Heart right ventricle (tissue), 16 donors: ENCODE measurements at regions not wholly inside any gene's neighbourhood (a gene's known extent, or its start where the extent isn't known, plus 50 kb on each side); places are given as distances from the start of the nearest gene placed in this dataset.

Source experiments
- ATAC-seq, 8 donors: fragments of 200-7000 bp; cut with Tn5 transposase; one replicate each; pipeline ENCODE4 v1.9.1; 2020; ENCODE audit warnings: mild to moderate bottlenecking in 8 of 8, moderate library complexity in 8 of 8, moderate number of reproducible peaks in 1 of 8
- DNase-seq, 2 donors: peaks; one replicate each; pipeline ENCODE4 v3.0.0-alpha.2; 2020
- H3K27ac ChIP-seq, 10 donors: fragments of 200-600 bp; sonication (generic) in 2 of 10; one replicate each; pipeline versions ENCODE4 v1.5.0 to v1.8.0; 2020 to 2022; ENCODE audit warnings: mild to moderate bottlenecking in 3 of 10
- H3K27me3 ChIP-seq, 7 donors: fragments of 200-600 bp; one replicate each; pipeline ENCODE4 v1.8.0; 2021 to 2022; ENCODE audit warnings: mild to moderate bottlenecking in 2 of 7
- H3K36me3 ChIP-seq, 9 donors: fragments of 200-600 bp; sonication (generic) in 1 of 9; one replicate each; pipeline versions ENCODE4 v1.5.0 to v1.8.0; 2020 to 2022; ENCODE audit warnings: mild to moderate bottlenecking in 2 of 9
- H3K4me1 ChIP-seq, 9 donors: fragments of 200-600 bp; sonication (generic) in 1 of 9; one replicate each; pipeline versions ENCODE4 v1.5.0 to v1.8.0; 2020 to 2022; ENCODE audit warnings: mild to moderate bottlenecking in 4 of 9
- H3K4me3 ChIP-seq, 10 donors: fragments of 200-600 bp; sonication (generic) in 2 of 10; one replicate each; pipeline versions ENCODE4 v1.5.0 to v1.8.0; 2020 to 2022; ENCODE audit warnings: mild to moderate bottlenecking in 7 of 10, moderate library complexity in 2 of 10
- H3K9me3 ChIP-seq, 11 donors: fragments of 200-600 bp in 10 of 11; sonication (generic) in 2 of 11; one replicate each; pipeline versions ENCODE4 v1.5.0 to v1.8.0; 2013 to 2022; ENCODE audit warnings: mild to moderate bottlenecking in 2 of 11, control low read depth in 1 of 11, moderate library complexity in 1 of 11
- WGBS, 2 donors: extraction: QIAGEN DNeasy Blood & Tissue Kit; methylation state at CpG; one replicate each; pipeline ENCODE4 v1.1.7; 2013; ENCODE audit warnings: inconsistent platforms in 1 of 2; 5-methylcytosine and 5-hydroxymethylcytosine counted together
- intact Hi-C, 10 donors: fragments of 100-400 bp; cut with DNase I; formaldehyde crosslinking; loops; one replicate each; pipeline versions ENCODE4 v1.11.1 to v1.14.2; 2022
- TF ChIP-seq, protein P1 (sequence below), 9 donors: fragments of 200-600 bp; sonication (generic) in 2 of 9; IDR thresholded peaks; one replicate each; pipeline versions ENCODE4 v1.5.0 to v1.8.0; 2021 to 2022; ENCODE audit warnings: antibody characterized with exemption in 9 of 9, mild to moderate bottlenecking in 5 of 9, moderate library complexity in 1 of 9
- donor health status: Arrhythmogenic right ventricular cardiomyopathy.
- donor health status: ischemic (EF 13 %, LVEDD 7.1; RV severe dilation, severe dysfunction).
- donor health status: healthy with polysubstance abuse.
- donor health status: DM: no; HTN: yes; CAD: no.
- donor health status: DM: no; HTN: no; CAD: no.
- donor health status: ischemic (EF 25% LVEDD 6.9; RV normal size, moderate dysfunction).
- donor health status: ischemic (EF 25% LVEDD 5.7; RV mildly dilated, moderate dysfunction).
- donor health status: healthy.
- donor health status: DM: yes; HTN: yes; CAD: no.
- donor health status: Ischemic cardiomyopathy.
- donor health status: ischemic (EF 35%, LVEDD 5.7; RV mildly dilated, moderate dysfunction).
- donor health status: nonischemic (EF 11% LVEDD 7.7; RV severe dilation, severe dysfunction).
- donor health status: DM: yes; HTN: yes; CAD: no.
- donor health status: PGD.
- donor health status: ischemic (EF 29% LVEDD 5.4; RV normal size, mild dysfunction).
- donor health status: nonischemic (EF 23%, LVEDD 6.1; RV moderate dilation, normal function).

DNA sequence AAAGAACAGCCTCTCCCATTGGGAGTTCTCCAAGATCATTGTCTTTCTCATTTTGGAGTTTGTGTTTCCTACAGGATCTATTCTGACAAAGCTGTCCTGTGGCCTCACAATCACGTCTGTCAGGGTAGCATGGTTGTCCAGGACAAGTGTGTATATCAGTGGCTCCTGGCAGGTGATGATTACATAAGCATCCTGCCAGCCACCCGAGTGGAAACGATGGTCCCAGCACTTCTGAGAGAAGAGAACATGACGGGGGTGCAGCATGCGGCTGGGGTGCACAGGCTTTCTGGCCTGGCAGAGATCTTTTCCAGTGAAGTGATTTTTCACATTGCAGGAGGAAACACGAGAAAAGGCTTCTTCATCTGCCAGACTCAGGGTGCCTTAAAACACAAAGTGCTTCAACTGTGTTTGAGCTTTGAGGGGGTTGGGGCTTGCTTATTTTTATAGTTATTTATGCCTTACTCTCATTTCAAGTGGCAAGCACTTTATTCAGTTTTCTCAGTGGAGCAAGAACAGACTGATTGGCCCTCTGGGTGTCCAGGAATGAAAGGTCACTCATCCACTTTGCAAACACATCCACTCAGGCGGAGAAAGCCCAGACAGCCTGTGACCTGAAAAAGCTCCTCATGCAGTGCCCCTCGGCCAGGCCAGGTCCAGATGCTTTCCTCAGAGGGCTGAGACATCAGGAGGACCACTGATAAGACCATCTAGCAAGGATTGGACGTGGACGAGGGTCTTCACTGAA, 186.0 kb downstream of the DUSP10 start:
- H3K4me3 ChIP-seq, result no peak overlapping the region
- no peaks in the 10 kb centered on the region for H3K9me3 ChIP-seq
- WGBS, 2 donors, result 37 to 47% methylated on average over 10 of the region's 10 CpGs
- intact Hi-C loops, result loop anchor here in 2 of 10 donors (10.0 kb wide), 3 partner anchors 189 to 609 kb away; partner anchors contain the start of gene DUSP10 (in 1 of the 2)
- no peak overlapping the region for H3K27ac ChIP-seq
- no peaks in the 10 kb centered on the region for H3K36me3 ChIP-seq
- ATAC-seq, result peak in 4 of 8 donors; percentile 28 to 81 (median 78)
- no peaks in the 10 kb centered on the region for H3K27me3 ChIP-seq
- H3K4me1 ChIP-seq, result peaks cover 0 to 3% (median 0%) of the 10 kb centered on the region in 9 donors
- TF ChIP-seq, protein P1, sequence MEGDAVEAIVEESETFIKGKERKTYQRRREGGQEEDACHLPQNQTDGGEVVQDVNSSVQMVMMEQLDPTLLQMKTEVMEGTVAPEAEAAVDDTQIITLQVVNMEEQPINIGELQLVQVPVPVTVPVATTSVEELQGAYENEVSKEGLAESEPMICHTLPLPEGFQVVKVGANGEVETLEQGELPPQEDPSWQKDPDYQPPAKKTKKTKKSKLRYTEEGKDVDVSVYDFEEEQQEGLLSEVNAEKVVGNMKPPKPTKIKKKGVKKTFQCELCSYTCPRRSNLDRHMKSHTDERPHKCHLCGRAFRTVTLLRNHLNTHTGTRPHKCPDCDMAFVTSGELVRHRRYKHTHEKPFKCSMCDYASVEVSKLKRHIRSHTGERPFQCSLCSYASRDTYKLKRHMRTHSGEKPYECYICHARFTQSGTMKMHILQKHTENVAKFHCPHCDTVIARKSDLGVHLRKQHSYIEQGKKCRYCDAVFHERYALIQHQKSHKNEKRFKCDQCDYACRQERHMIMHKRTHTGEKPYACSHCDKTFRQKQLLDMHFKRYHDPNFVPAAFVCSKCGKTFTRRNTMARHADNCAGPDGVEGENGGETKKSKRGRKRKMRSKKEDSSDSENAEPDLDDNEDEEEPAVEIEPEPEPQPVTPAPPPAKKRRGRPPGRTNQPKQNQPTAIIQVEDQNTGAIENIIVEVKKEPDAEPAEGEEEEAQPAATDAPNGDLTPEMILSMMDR (IDR thresholded peaks at IDR 0.05), result no peak
- no peak for DNase-seq

GRCh38 chr1:221556435-221556834, 185.5 kb downstream of the DUSP10 start:
- TF ChIP-seq, protein P1 (IDR thresholded peaks at IDR 0.05), result no peak
- intact Hi-C loops, result loop anchor here in 2 of 10 donors (10.0 kb wide), 3 partner anchors 188 to 608 kb away; partner anchors contain the start of gene DUSP10 (in 1 of the 2)
- H3K9me3 ChIP-seq, result no peaks in the 10 kb centered on the region
- H3K4me3 ChIP-seq, result no peak overlapping the region
- no peaks in the 10 kb centered on the region for H3K36me3 ChIP-seq
- H3K27ac ChIP-seq, result no peak overlapping the region
- no peaks in the 10 kb centered on the region for H3K27me3 ChIP-seq
- no peak for DNase-seq
- no peak for ATAC-seq
- H3K4me1 ChIP-seq, result peaks cover 0 to 3% (median 0%) of the 10 kb centered on the region in 9 donors

- H3K9me3 ChIP-seq, result no peaks in the 10 kb centered on the region
- no peak overlapping the region for H3K4me3 ChIP-seq
- ATAC-seq (no peak), DNase-seq (no peak)
- TF ChIP-seq, protein P1 (IDR thresholded peaks at IDR 0.05), result no peak
- H3K36me3 ChIP-seq, result no peaks in the 10 kb centered on the region
- H3K27me3 ChIP-seq, result no peaks in the 10 kb centered on the region
- H3K27ac ChIP-seq, result no peak overlapping the region
- intact Hi-C loops, result loop anchor here in 2 of 10 donors (10.0 kb wide), 3 partner anchors 188 to 608 kb away; partner anchors contain the start of gene DUSP10 (in 1 of the 2)
- 70 to 81% methylated on average over 1 of the region's 1 CpG for WGBS, 2 donors
- H3K4me1 ChIP-seq, result peaks cover 0 to 3% (median 0%) of the 10 kb centered on the region in 9 donors
Measured at GRCh38 chr1:221557013-221557412, 184.9 kb downstream of the DUSP10 start.

GRCh38 chr1:221558396-221558795, 183.5 kb downstream of the DUSP10 start:
- Histone ChIP-seq H3K27ac (no peak overlapping the region), H3K36me3 (no peaks in the 10 kb centered on the region), H3K9me3 (no peaks in the 10 kb centered on the region), H3K4me1 (peaks cover 0 to 3% (median 0%) of the 10 kb centered on the region in 9 donors), H3K27me3 (no peaks in the 10 kb centered on the region), H3K4me3 (no peak overlapping the region)
- DNase-seq, result no peak
- WGBS, 2 donors, result 80 to 85% methylated on average over 2 of the region's 2 CpGs
- intact Hi-C loops, result loop anchor here in 2 of 10 donors (10.0 kb wide), 3 partner anchors 186 to 606 kb away; partner anchors contain the start of gene DUSP10 (in 1 of the 2)
- TF ChIP-seq, protein P1 (IDR thresholded peaks at IDR 0.05), result no peak
- no peak for ATAC-seq
